Body of pancreas (tissue), 4 donors: ENCODE measurements at regions not wholly inside any gene's neighbourhood (a gene's known extent, or its start where the extent isn't known, plus 50 kb on each side); places are given as distances from the start of the nearest gene placed in this dataset.

Source experiments
- ATAC-seq: fragments of 150-250 bp; one replicate; pipeline ENCODE4 v1.9.1; 2016
- DNase-seq, 4 donors: peaks; one replicate each; pipeline ENCODE4 v3.0.0-alpha.2; 2019
- H3K27ac ChIP-seq, 4 donors: fragments of 200-600 bp; sonication (generic); 1 replicate in 3 of 4; 2 replicates in 1 of 4; pipeline versions ENCODE4 v1.5.1 to v1.6.1; 2016 to 2019; ENCODE audit warnings: mild to moderate bottlenecking in 1 of 4, mixed read lengths in 1 of 4, moderate library complexity in 1 of 4
- H3K27me3 ChIP-seq, 2 donors: fragments of 200-600 bp; sonication (generic); one replicate each; pipeline ENCODE4 v1.6.0; 2016; ENCODE audit warnings: mild to moderate bottlenecking in 1 of 2
- H3K36me3 ChIP-seq, 2 donors: fragments of 200-600 bp; sonication (generic); replicated peaks in 1 of 2; 2 replicates each; pipeline ENCODE4 v1.5.1; 2016; ENCODE audit warnings: low read depth in 2 of 2; ENCODE audit not compliant: insufficient read depth in 1 of 2
- H3K4me1 ChIP-seq: fragments of 200-600 bp; sonication (generic); one replicate; pipeline ENCODE4 v1.6.0; 2016
- H3K4me3 ChIP-seq, 2 donors: fragments of 200-600 bp; sonication (generic); 1 replicate in 1 of 2; 2 replicates in 1 of 2; pipeline ENCODE4 v1.5.1; 2016 to 2019
- H3K9me3 ChIP-seq, 3 donors: fragments of 200-600 bp; sonication (generic); 1 replicate in 2 of 3; 2 replicates in 1 of 3; pipeline ENCODE4 v1.5.1; 2016
- POLR2A ChIP-seq, 3 donors: fragments of 450-650 bp; IDR thresholded peaks; one replicate each; pipeline ENCODE4 v1.6.1; 2016; ENCODE audit warnings: antibody characterized with exemption in 3 of 3, mild to moderate bottlenecking in 2 of 3
- WGBS, 2 donors: methylation state at CpG; one replicate each; pipeline ENCODE4 v1.1.5; 2017; 5-methylcytosine and 5-hydroxymethylcytosine counted together
- intact Hi-C: fragments of 100-400 bp; cut with DNase I; formaldehyde crosslinking; loops from one replicate; pipeline ENCODE4 v1.15.1; 2023
- TF ChIP-seq, protein P1 (sequence below), 7 experiments: fragments of 450-650 bp in 4 of 7; fragments of 200-600 bp in 3 of 7; sonication (generic) in 3 of 7; IDR thresholded peaks; one replicate each; pipeline ENCODE4 v1.5.1; 2016 to 2019; ENCODE audit warnings: antibody characterized with exemption in 7 of 7

DNA sequence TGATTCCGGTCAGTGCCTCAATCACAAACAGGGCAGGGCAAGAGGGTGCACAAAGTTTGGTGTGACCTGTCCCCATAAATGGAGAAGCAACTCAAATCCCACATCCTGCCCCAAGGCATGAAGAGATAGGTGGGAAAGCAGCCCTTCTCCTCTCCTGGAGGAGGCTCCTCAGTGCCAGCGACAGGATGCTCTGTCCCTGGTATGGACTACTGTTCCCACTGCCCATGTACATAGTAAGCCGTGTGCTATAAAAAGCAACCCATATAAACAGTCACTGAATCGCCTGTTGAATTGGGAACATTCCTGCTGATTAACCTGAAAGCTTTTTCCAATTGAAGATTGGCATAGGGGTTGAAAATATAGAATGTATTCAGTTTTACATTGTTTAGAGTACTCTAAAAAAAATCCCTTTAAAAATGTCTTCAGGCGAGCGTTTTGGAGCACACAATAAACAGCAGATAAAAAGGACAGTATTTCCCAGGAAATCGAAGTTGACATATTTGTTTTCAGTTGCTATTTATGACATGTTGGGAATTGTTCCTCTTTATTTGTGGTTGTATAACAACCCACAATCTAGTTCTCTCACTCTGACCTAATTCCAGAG lies 513.9 kb downstream of the DIRAS2 start:
- no peak for DNase-seq
- ATAC-seq: no peak
- Histone ChIP-seq H3K36me3 (no peaks in the 10 kb centered on the region), H3K27me3 (no peaks in the 10 kb centered on the region), H3K9me3 (no peaks in the 10 kb centered on the region), H3K4me3 (no peak overlapping the region), H3K4me1 (no peaks in the 10 kb centered on the region), H3K27ac (no peak overlapping the region)
- no peak for TF ChIP-seq POLR2A (IDR thresholded peaks at IDR 0.05)
- TF ChIP-seq, protein P1, sequence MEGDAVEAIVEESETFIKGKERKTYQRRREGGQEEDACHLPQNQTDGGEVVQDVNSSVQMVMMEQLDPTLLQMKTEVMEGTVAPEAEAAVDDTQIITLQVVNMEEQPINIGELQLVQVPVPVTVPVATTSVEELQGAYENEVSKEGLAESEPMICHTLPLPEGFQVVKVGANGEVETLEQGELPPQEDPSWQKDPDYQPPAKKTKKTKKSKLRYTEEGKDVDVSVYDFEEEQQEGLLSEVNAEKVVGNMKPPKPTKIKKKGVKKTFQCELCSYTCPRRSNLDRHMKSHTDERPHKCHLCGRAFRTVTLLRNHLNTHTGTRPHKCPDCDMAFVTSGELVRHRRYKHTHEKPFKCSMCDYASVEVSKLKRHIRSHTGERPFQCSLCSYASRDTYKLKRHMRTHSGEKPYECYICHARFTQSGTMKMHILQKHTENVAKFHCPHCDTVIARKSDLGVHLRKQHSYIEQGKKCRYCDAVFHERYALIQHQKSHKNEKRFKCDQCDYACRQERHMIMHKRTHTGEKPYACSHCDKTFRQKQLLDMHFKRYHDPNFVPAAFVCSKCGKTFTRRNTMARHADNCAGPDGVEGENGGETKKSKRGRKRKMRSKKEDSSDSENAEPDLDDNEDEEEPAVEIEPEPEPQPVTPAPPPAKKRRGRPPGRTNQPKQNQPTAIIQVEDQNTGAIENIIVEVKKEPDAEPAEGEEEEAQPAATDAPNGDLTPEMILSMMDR (IDR thresholded peaks at IDR 0.05): no peak
- intact Hi-C loops: no loop called here
- WGBS, 2 donors: 68 to 69% methylated on average over 7 of the region's 7 CpGs

DNA sequence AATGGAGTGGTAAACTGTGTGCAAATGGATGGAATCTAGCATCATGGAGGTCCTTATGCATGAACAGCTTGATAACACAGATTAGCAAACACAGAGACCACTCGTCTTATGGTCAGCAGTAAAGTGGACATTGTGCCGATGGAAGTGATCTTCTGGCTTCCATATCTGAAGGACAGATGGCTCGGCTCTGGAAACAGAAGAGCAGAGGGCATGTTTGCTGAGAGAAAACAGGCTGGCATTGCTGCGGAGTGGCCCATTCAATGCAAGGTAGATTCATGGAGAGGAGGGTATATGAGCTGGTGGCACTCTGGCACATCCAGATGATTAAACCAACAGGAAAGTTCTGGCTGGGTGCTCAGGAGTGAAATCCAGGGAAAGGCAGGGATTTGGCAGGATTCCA lies 513.2 kb downstream of the DIRAS2 start:
- ATAC-seq (no peak), DNase-seq (no peak)
- Histone ChIP-seq H3K4me1 (no peaks in the 10 kb centered on the region), H3K36me3 (no peaks in the 10 kb centered on the region), H3K27ac (no peak overlapping the region), H3K27me3 (no peaks in the 10 kb centered on the region), H3K9me3 (no peaks in the 10 kb centered on the region), H3K4me3 (no peak overlapping the region)
- intact Hi-C loops: no loop called here
- WGBS, 2 donors: 43 to 80% methylated on average over 4 of the region's 4 CpGs
- no peak for TF ChIP-seq POLR2A (IDR thresholded peaks at IDR 0.05)
- TF ChIP-seq, protein P1 (IDR thresholded peaks at IDR 0.05): no peak

DNA sequence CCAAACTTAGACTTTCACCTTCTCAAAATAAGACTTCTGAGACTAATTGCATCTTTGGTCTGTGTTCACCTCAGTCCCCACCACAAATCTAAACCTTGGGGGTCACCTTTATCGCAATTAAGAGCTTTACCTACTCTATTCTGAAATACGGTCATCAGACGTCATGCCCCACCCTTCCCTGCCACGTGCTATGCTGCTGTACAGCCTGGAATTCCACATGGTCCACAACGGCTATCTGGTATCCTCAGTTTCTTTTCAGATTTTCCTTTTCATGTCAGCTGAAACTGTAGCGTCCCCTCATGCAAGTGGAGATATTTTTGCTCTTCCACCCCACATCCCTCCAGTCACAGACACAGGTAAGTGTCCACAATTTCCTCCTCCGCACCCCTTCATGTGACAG lies 511.1 kb downstream of the DIRAS2 start:
- intact Hi-C loops: no loop called here
- Histone ChIP-seq H3K36me3 (no peaks in the 10 kb centered on the region), H3K27me3 (no peaks in the 10 kb centered on the region), H3K27ac (no peak overlapping the region), H3K9me3 (no peaks in the 10 kb centered on the region), H3K4me3 (no peak overlapping the region), H3K4me1 (no peaks in the 10 kb centered on the region)
- 65 to 68% methylated on average over 7 of the region's 7 CpGs for WGBS, 2 donors
- TF ChIP-seq, protein P1 (IDR thresholded peaks at IDR 0.05): no peak
- no peak for TF ChIP-seq POLR2A (IDR thresholded peaks at IDR 0.05)
- DNase-seq: no peak
- ATAC-seq: no peak

DNA sequence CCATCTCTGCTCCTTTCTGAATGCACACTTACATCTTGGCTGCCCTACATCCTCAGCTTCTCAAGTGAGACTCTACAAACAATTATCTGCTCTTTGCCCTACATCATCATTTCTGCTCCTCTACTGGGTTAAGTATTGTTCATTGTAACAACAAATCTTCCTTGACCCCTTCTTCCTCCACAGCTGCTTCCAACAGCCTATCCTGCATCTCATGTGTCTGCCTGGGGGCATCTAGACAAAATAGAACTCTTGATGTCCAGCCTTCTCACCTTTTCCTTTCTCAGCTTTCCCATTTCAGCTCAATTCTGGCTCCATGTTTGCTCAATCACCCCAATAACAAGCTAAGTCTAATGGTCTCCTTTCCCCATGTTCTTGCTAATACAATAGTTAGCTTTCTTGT lies 509.8 kb downstream of the DIRAS2 start:
- Histone ChIP-seq H3K4me3 (no peak overlapping the region), H3K9me3 (no peaks in the 10 kb centered on the region), H3K27ac (no peak overlapping the region), H3K27me3 (no peaks in the 10 kb centered on the region), H3K36me3 (no peaks in the 10 kb centered on the region), H3K4me1 (no peaks in the 10 kb centered on the region)
- no peak for DNase-seq
- intact Hi-C loops: no loop called here
- ATAC-seq: no peak
- TF ChIP-seq, protein P1 (IDR thresholded peaks at IDR 0.05): no peak
- no peak for TF ChIP-seq POLR2A (IDR thresholded peaks at IDR 0.05)

DNA sequence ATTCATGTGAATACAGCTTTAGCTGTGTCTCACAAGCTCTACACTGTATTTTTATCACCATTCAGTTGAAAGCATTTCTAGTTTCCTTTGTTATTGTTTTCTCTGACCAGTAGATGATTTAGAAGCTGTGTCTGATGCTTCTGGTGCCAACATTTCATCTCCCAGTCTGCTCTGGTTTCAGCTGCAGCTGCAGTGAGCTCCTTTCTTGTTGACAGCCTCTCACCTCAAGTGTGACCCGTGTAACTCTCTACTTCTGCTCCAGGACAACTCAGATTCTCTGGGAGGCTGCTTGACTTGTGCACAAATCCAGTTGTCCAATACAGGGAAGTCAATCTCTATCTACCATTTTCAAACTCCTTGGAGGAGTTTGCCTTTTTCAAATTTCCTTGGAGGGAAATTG lies 504.8 kb downstream of the DIRAS2 start:
- Histone ChIP-seq H3K27ac (no peak overlapping the region), H3K4me3 (no peak overlapping the region), H3K9me3 (no peaks in the 10 kb centered on the region), H3K27me3 (no peaks in the 10 kb centered on the region), H3K4me1 (peaks cover 6% of the 10 kb centered on the region), H3K36me3 (no peaks in the 10 kb centered on the region)
- ATAC-seq (no peak), DNase-seq (no peak)
- intact Hi-C loops: no loop called here
- 56 to 65% methylated on average over 1 of the region's 1 CpG for WGBS, 2 donors
- TF ChIP-seq POLR2A (IDR thresholded peaks at IDR 0.05): no peak
- TF ChIP-seq, protein P1 (IDR thresholded peaks at IDR 0.05): no peak
